ENCODE measurements at regions not wholly inside any gene's neighbourhood (a gene's known extent, or its start where the extent isn't known, plus 50 kb on each side); places are given as distances from the start of the nearest gene placed in this dataset.

DNA sequence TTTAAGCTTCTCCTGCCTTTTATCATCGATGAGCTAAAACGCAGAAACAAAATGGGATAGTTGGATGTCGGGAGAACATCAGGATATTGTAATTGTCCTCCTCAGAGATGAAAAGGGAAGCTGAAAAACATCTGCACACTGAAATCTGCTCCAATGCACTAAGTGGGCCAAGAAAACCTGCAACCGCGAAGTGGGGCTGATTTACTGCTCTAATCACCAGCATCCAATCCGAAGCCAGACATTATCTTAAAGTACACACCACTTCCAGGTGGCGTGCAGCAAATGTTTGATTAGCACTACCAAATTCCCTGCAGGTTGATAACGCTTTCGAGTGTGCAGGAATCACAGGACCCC is 230.3 kb upstream of the SLC14A2 start:
- no peak overlapping the region for H3K27ac ChIP-seq
- no peak overlapping the region for H3K4me3 ChIP-seq
- no peak for DNase-seq (ENCODE audit: low spot score)
- TF ChIP-seq, protein P1, sequence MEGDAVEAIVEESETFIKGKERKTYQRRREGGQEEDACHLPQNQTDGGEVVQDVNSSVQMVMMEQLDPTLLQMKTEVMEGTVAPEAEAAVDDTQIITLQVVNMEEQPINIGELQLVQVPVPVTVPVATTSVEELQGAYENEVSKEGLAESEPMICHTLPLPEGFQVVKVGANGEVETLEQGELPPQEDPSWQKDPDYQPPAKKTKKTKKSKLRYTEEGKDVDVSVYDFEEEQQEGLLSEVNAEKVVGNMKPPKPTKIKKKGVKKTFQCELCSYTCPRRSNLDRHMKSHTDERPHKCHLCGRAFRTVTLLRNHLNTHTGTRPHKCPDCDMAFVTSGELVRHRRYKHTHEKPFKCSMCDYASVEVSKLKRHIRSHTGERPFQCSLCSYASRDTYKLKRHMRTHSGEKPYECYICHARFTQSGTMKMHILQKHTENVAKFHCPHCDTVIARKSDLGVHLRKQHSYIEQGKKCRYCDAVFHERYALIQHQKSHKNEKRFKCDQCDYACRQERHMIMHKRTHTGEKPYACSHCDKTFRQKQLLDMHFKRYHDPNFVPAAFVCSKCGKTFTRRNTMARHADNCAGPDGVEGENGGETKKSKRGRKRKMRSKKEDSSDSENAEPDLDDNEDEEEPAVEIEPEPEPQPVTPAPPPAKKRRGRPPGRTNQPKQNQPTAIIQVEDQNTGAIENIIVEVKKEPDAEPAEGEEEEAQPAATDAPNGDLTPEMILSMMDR (IDR thresholded peaks at IDR 0.05), result no peak

DNA sequence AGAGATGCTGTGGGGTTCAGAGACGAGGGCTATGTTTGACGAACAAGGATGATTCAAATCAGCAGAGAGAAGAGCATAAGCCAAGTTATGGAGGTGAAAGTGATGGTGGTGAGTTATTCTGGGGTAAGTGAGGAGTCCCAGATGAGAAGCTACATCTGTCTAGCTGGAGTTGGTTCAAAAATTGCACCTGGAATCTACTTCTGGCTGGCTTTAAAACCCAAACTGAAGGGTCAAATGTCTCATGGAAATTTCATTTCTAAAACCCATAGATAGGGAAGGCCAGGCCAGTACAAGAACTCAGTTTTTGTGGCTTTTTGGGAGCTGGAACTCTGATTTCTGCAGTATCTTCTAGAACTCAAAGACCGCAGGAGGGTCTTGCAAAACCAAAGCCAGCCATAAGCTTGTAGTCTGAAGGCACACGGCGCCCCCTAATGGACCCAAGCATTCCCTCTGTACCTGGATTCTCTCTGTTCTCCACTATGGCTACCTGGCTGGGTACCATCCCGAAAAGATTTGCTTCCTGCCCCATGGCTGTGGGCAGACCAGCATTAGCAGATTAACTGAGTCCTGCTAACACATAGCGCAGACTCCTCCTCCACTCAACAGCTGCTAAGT is 229.1 kb upstream of the SLC14A2 start:
- no peak for DNase-seq (ENCODE audit: low spot score)
- Histone ChIP-seq H3K27ac (no peak overlapping the region), H3K4me3 (no peak overlapping the region)
- TF ChIP-seq, protein P1 (IDR thresholded peaks at IDR 0.05), result no peak

DNA sequence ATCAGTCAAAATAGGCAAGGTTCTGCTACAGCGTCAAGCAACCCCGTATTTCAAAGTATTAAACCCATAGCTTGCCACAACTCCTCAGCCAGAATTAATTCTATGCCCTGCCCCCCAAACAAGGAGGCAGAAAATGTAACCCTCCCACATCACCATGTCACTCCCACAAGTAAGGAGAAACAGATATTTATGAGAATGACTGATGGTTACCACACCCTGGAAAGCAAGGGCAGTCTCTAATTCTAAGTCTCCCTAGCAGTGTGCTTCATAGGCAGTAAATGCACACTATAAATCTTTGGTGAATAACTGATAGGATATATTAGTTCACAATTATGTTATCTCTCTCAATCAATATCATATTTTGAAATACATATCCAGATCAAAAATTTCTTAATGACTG is 228.0 kb upstream of the SLC14A2 start:
- no peak for DNase-seq (ENCODE audit: low spot score)
- TF ChIP-seq, protein P1 (IDR thresholded peaks at IDR 0.05), result no peak
- no peak overlapping the region for H3K27ac ChIP-seq

DNA sequence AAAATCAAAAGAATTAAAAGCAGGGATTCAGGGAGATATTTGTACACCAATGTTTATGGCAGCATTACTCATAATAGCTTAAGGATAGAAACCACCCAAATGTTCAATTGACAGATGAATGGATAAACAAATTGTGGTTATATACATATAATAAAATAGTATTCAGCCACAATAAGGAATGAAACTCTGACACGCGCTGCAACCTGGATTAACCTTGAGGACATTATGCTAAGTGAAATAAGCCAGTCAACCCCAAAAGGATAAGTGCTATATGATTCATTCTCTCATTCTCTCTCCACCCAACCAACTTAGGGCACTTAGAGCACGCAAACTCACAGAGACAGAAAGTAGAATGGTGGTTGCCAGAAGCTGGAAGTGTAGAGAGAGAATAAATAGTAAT is 216.8 kb upstream of the SLC14A2 start:
- Histone ChIP-seq H3K27ac (no peak overlapping the region), H3K4me3 (no peak overlapping the region)
- no peak for DNase-seq (ENCODE audit: low spot score)
- TF ChIP-seq, protein P1 (IDR thresholded peaks at IDR 0.05), result no peak

More for the DNA sequence above, 228.0 kb upstream of the SLC14A2 start:
- H3K4me3 ChIP-seq, result no peak overlapping the region

DNA sequence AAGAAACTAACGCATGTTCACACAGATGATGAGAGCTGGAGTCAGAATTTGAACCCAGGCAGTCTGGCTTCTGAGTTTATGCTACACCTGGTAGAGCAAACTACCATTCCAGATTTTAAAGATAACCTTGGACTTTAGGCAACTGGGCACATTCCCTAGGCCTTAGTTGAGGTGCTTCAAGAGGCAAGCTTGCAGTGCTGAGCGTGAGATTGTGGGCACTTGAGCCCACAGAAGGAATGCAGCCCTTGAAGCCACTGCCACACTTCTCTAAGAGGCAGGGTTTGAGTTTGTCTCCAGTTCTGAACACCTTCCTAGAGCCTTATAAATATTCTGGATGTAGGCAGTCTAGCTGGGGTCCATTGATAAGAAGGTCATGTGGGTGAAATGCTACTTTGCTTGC is 216.1 kb upstream of the SLC14A2 start:
- TF ChIP-seq, protein P1 (IDR thresholded peaks at IDR 0.05), result no peak
- H3K4me3 ChIP-seq, result no peak overlapping the region
- no peak overlapping the region for H3K27ac ChIP-seq
- DNase-seq (ENCODE audit: low spot score), result no peak

DNA sequence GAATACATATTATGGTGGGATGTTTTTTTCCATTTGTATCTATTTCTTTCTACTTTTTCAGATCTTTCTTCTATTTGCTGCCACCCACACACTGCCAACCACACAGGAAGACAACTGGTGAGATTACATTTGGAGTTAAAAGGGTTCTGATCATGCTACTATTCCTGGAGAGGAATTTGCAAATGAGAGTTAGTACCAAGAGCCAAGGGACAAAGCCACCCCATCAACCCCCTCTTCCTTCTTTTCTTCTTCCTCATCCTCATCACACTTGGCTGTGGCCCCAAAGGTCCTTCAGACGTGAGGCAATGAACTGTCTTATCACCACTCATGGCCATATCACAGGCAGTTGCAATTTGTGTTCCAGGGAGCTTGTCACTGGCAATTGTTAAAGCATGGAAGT is 215.6 kb upstream of the SLC14A2 start:
- DNase-seq (ENCODE audit: low spot score), result no peak
- TF ChIP-seq, protein P1 (IDR thresholded peaks at IDR 0.05), result no peak

DNA sequence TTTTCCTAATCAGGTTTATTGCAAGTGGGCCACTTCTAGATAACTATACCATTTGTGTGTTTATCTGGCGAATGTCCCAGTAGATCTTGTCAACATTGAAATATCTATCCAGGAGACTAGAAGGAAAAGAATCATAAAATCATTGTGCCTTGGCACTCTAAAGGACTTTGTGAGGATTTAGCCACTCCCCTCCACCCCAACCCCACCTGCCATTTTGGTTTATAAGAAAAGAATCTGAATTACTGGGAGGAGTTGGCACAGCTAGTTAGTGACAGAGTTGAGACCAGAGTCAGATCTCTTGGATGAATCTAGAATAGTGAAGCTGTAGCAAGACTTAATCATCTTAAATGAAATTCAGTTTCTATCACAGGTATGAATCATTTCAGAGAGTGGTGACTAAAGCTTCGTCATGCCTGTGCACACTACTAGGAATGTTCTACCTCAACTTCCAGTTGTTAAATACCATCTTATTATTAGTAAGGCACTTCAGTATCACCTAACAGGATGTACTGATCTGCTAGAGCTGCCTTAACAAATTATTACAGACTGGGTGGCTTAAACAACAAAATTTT is 212.7 kb upstream of the SLC14A2 start:
- DNase-seq (ENCODE audit: low spot score), result no peak
- TF ChIP-seq, protein P1 (IDR thresholded peaks at IDR 0.05), result no peak
- no peak overlapping the region for H3K4me3 ChIP-seq
- H3K27ac ChIP-seq, result no peak overlapping the region

More for the DNA sequence above, 215.6 kb upstream of the SLC14A2 start:
- Histone ChIP-seq H3K27ac (no peak overlapping the region), H3K4me3 (no peak overlapping the region)
